A673 (cell line): ENCODE measurements at regions not wholly inside any gene's neighbourhood (a gene's known extent, or its start where the extent isn't known, plus 50 kb on each side); places are given as distances from the start of the nearest gene placed in this dataset.

Source experiments
- CTCF ChIP-seq: fragments of 300-800, 200-600 bp; sonication (generic); conservative IDR thresholded peaks from 2 replicates; pipeline ENCODE4 v1.5.1; 2017; ENCODE audit warnings: low read depth, mild to moderate bottlenecking, antibody characterized with exemption, low read length, moderate library complexity, mixed read lengths
- EZH2 ChIP-seq: fragments of 200-600 bp; sonication (generic); IDR thresholded peaks from 2 replicates; pipeline ENCODE4 v1.6.1; 2017; ENCODE audit warnings: borderline replicate concordance, low read depth, mild to moderate bottlenecking, mixed read lengths, antibody characterized with exemption, low read length; ENCODE audit not compliant: poor library complexity, severe bottlenecking

GRCh38 chr2:19038071-19039015 lies 320.1 kb downstream of the OSR1 start:
- TF ChIP-seq CTCF (no peak), EZH2 (no peak)
